Activated CD4-positive, alpha-beta T cell treated with anti-CD3 and anti-CD28 coated beads, Interleukin-2, amount 50 U/mL, for 24 hours (primary cell): ENCODE measurements at regions not wholly inside any gene's neighbourhood (a gene's known extent, or its start where the extent isn't known, plus 50 kb on each side); places are given as distances from the start of the nearest gene placed in this dataset.
"Not testable (repeated sequence)": the region's sequence is repeated elsewhere in the genome, so short reads cannot be mapped to it uniquely, and the experiment has no call there.

ENCODE experiments used
- DNase-seq, 2 donors: peaks; one replicate each; pipeline ENCODE4 v3.0.0-alpha.2; 2020; ENCODE audit warnings: low read depth in 1 of 2, low spot score in 1 of 2

- not testable (repeated sequence) for DNase-seq
Observed at GRCh38 chr5:114148728-114149127, 213.1 kb upstream of the KCNN2 start.

GRCh38 chr5:114152656-114153360, 209.1 kb upstream of the KCNN2 start:
- DNase-seq: no peak

GRCh38 chr5:114153392-114153791, 208.5 kb upstream of the KCNN2 start:
- no peak for DNase-seq

- no peak for DNase-seq
Observed at GRCh38 chr5:114153833-114154232, 208.0 kb upstream of the KCNN2 start.

- DNase-seq: no peak
Observed at GRCh38 chr5:114166081-114166480, 195.8 kb upstream of the KCNN2 start.

- DNase-seq: no peak
Observed at GRCh38 chr5:114174131-114174530, 187.7 kb upstream of the KCNN2 start.

- DNase-seq: no peak
Observed at GRCh38 chr5:114174837-114175236, 187.0 kb upstream of the KCNN2 start.

GRCh38 chr5:114176356-114176755, 185.5 kb upstream of the KCNN2 start:
- no peak for DNase-seq

GRCh38 chr5:114179134-114179533, 182.7 kb upstream of the KCNN2 start:
- no peak for DNase-seq

GRCh38 chr5:114184006-114184405, 177.9 kb upstream of the KCNN2 start:
- no peak for DNase-seq

GRCh38 chr5:114185274-114185673, 176.6 kb upstream of the KCNN2 start:
- DNase-seq: no peak

- no peak for DNase-seq
Observed at GRCh38 chr5:114191441-114191840, 170.4 kb upstream of the KCNN2 start.

- DNase-seq: no peak
Observed at GRCh38 chr5:114192108-114192507, 169.8 kb upstream of the KCNN2 start.

GRCh38 chr5:114201332-114201731, 160.5 kb upstream of the KCNN2 start:
- no peak for DNase-seq

- no peak for DNase-seq
Observed at GRCh38 chr5:114204923-114205322, 156.9 kb upstream of the KCNN2 start.

GRCh38 chr5:114206640-114207039, 155.2 kb upstream of the KCNN2 start:
- no peak for DNase-seq

- DNase-seq: no peak
Observed at GRCh38 chr5:114207615-114208014, 154.3 kb upstream of the KCNN2 start.

- DNase-seq: no peak
Observed at GRCh38 chr5:114208120-114208519, 153.8 kb upstream of the KCNN2 start.

- no peak for DNase-seq
Observed at GRCh38 chr5:114208588-114208987, 153.3 kb upstream of the KCNN2 start.

GRCh38 chr5:114210662-114211061, 151.2 kb upstream of the KCNN2 start:
- DNase-seq: no peak

GRCh38 chr5:114221807-114222206, 140.1 kb upstream of the KCNN2 start:
- no peak for DNase-seq

GRCh38 chr5:114223866-114224265, 138.0 kb upstream of the KCNN2 start:
- no peak for DNase-seq

GRCh38 chr5:114237766-114238165, 124.1 kb upstream of the KCNN2 start:
- no peak for DNase-seq
